ENCODE measurements at regions not wholly inside any gene's neighbourhood (a gene's known extent, or its start where the extent isn't known, plus 50 kb on each side); places are given as distances from the start of the nearest gene placed in this dataset.

DNA sequence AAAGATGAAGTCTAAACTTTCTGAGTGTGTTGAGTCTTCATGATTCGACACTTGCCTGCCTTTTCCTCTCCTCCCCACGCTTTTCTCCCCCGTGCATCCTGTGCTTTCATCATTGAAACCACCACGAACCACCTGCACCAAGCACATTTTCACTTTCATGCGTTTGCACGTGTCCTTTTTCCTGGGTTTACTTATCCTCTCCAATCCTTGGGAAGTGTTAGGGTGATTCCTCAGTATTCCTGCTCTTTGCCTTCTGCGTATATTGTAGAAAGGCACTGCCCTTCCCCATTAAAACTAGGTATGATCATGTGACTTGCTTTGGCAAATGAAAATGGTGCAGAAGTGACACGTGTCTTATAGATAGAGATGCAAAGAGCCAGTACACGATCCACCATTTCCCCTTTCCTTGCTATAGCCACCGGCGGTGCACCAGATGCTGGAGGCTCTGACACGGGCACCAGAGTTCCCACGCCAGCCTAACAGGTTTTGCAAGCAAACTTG, 106.6 kb downstream of the BRMS1L start:
- Histone ChIP-seq H3K27me3 (ENCODE audit: insufficient read depth, low read length, poor library complexity) (no peaks in the 10 kb centered on the region), H3K4me2 (ENCODE audit: insufficient read depth, low read length) (peak overlapping the region; percentile 63), H3K9ac (ENCODE audit: low read depth, low read length) (peak overlapping the region; percentile 36), H3K4me3 (ENCODE audit: low read depth in 1 of 2, low read length in 2 of 2) (peak overlapping the region; percentile 2 to 56; a peak in 3 of 4 replicates), H3K36me3 (ENCODE audit: insufficient read depth, low read length) (no peaks in the 10 kb centered on the region), H3K9me3 (ENCODE audit: insufficient read depth, low read length, severe bottlenecking) (no peaks in the 10 kb centered on the region), H2AFZ (ENCODE audit: low read depth, low read length) (peak overlapping the region; percentile 79), H3K79me2 (ENCODE audit: insufficient read depth, low read length) (no peaks in the 10 kb centered on the region), H3K4me1 (ENCODE audit: insufficient read depth, low read length) (peaks cover 49% of the 10 kb centered on the region), H4K20me1 (ENCODE audit: insufficient read depth, low read length) (no peaks in the 10 kb centered on the region), H3K27ac (ENCODE audit: low read length) (peak overlapping the region; percentile 84)
- TF ChIP-seq, protein P1, sequence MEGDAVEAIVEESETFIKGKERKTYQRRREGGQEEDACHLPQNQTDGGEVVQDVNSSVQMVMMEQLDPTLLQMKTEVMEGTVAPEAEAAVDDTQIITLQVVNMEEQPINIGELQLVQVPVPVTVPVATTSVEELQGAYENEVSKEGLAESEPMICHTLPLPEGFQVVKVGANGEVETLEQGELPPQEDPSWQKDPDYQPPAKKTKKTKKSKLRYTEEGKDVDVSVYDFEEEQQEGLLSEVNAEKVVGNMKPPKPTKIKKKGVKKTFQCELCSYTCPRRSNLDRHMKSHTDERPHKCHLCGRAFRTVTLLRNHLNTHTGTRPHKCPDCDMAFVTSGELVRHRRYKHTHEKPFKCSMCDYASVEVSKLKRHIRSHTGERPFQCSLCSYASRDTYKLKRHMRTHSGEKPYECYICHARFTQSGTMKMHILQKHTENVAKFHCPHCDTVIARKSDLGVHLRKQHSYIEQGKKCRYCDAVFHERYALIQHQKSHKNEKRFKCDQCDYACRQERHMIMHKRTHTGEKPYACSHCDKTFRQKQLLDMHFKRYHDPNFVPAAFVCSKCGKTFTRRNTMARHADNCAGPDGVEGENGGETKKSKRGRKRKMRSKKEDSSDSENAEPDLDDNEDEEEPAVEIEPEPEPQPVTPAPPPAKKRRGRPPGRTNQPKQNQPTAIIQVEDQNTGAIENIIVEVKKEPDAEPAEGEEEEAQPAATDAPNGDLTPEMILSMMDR (IDR thresholded peaks at IDR 0.05; ENCODE audit: borderline replicate concordance, extremely low read depth, low read length, poor library complexity, severe bottlenecking) = no peak
- no peak for TF ChIP-seq EZH2 (IDR thresholded peaks at IDR 0.05; ENCODE audit: borderline replicate concordance, low read depth, low read length, severe bottlenecking)
- DNase-seq (peak; percentile 81), ATAC-seq (ENCODE audit: insufficient read depth, low read depth) (peak; percentile 88)

DNA sequence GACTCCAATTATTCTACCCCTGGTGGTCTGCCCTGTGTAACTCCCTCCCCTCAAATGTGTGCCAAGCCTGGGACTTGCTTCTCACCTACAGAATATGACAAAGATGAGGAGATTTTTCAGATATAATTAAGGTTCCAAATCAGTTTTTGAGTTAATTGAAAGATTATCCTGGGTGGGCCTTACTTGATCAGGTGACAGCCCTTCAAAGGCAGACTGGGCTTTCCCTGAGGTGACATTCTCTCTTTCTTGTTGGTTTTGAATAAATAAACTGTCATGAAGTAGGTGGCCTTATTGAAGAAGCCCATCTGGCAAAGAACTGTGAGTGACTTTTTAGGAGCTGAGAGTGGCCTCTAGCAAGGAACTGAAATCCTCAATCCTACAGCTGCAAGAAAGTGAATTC, 106.0 kb downstream of the BRMS1L start:
- H3K79me2 ChIP-seq (ENCODE audit: insufficient read depth, low read length) = no peaks in the 10 kb centered on the region
- no peaks in the 10 kb centered on the region for H3K9me3 ChIP-seq (ENCODE audit: insufficient read depth, low read length, severe bottlenecking)
- peak; percentile 48 for ATAC-seq (ENCODE audit: insufficient read depth, low read depth)
- peak overlapping the region; percentile 36 for H3K9ac ChIP-seq (ENCODE audit: low read depth, low read length)
- H2AFZ ChIP-seq (ENCODE audit: low read depth, low read length) = peak overlapping the region; percentile 79
- peak overlapping the region in 1 of 2 experiments; percentile 56; a peak in 3 of 4 replicates for H3K4me3 ChIP-seq (ENCODE audit: low read depth in 1 of 2, low read length in 2 of 2)
- DNase-seq = no peak
- H3K36me3 ChIP-seq (ENCODE audit: insufficient read depth, low read length) = no peaks in the 10 kb centered on the region
- TF ChIP-seq, protein P1 (IDR thresholded peaks at IDR 0.05; ENCODE audit: borderline replicate concordance, extremely low read depth, low read length, poor library complexity, severe bottlenecking) = no peak
- no peak for TF ChIP-seq EZH2 (IDR thresholded peaks at IDR 0.05; ENCODE audit: borderline replicate concordance, low read depth, low read length, severe bottlenecking)
- peak overlapping the region; percentile 63 for H3K4me2 ChIP-seq (ENCODE audit: insufficient read depth, low read length)
- peak overlapping the region; percentile 84 for H3K27ac ChIP-seq (ENCODE audit: low read length)
- H3K4me1 ChIP-seq (ENCODE audit: insufficient read depth, low read length) = peaks cover 49% of the 10 kb centered on the region
- no peaks in the 10 kb centered on the region for H3K27me3 ChIP-seq (ENCODE audit: insufficient read depth, low read length, poor library complexity)
- H4K20me1 ChIP-seq (ENCODE audit: insufficient read depth, low read length) = no peaks in the 10 kb centered on the region

DNA sequence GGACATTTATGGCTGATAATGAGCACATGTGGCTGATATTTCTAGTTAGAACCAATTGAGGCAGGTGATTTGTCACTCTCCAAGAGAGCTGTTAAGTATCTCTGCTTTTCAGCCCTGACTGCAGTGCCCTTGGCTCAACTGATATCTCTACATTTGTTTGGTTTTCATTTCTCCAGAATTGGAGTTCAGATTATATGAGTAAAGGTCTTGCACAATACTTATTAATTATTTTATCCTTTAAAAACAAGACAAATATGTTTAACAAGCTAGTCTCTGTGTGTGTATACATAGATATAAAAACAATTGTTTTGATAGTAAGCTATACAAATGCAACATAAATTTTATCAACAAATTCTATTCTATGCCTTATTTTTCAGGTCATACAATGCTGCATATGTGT, 105.2 kb downstream of the BRMS1L start:
- DNase-seq (no peak), ATAC-seq (ENCODE audit: insufficient read depth, low read depth) (no peak)
- Histone ChIP-seq H3K27me3 (ENCODE audit: insufficient read depth, low read length, poor library complexity) (no peaks in the 10 kb centered on the region), H4K20me1 (ENCODE audit: insufficient read depth, low read length) (no peaks in the 10 kb centered on the region), H3K9ac (ENCODE audit: low read depth, low read length) (no peak overlapping the region), H3K27ac (ENCODE audit: low read length) (no peak overlapping the region), H3K36me3 (ENCODE audit: insufficient read depth, low read length) (no peaks in the 10 kb centered on the region), H3K9me3 (ENCODE audit: insufficient read depth, low read length, severe bottlenecking) (no peaks in the 10 kb centered on the region), H3K79me2 (ENCODE audit: insufficient read depth, low read length) (no peaks in the 10 kb centered on the region), H3K4me1 (ENCODE audit: insufficient read depth, low read length) (peaks cover 49% of the 10 kb centered on the region), H2AFZ (ENCODE audit: low read depth, low read length) (0 out of 2 replicates have a peak overlapping the region, but pooled peaks have one; percentile 9), H3K4me3 (ENCODE audit: low read depth in 1 of 2, low read length in 2 of 2) (no peak overlapping the region), H3K4me2 (ENCODE audit: insufficient read depth, low read length) (no peak overlapping the region)
- TF ChIP-seq EZH2 (IDR thresholded peaks at IDR 0.05; ENCODE audit: borderline replicate concordance, low read depth, low read length, severe bottlenecking) = no peak
- TF ChIP-seq, protein P1 (IDR thresholded peaks at IDR 0.05; ENCODE audit: borderline replicate concordance, extremely low read depth, low read length, poor library complexity, severe bottlenecking) = no peak
